Esophagus (tissue), 2 donors: ENCODE measurements at regions not wholly inside any gene's neighbourhood (a gene's known extent, or its start where the extent isn't known, plus 50 kb on each side); places are given as distances from the start of the nearest gene placed in this dataset.

Experiments used
- H3K27ac ChIP-seq, 2 donors: one replicate each; pipeline ENCODE4 v1.5.1; 2013; ENCODE audit warnings: low read depth in 2 of 2, mild to moderate bottlenecking in 2 of 2, inconsistent platforms in 1 of 2, low read length in 1 of 2, moderate library complexity in 1 of 2
- H3K27me3 ChIP-seq, 2 donors: one replicate each; pipeline ENCODE4 v1.6.1; 2013; ENCODE audit warnings: low read length in 2 of 2, control low read depth in 1 of 2, mild to moderate bottlenecking in 1 of 2; ENCODE audit not compliant: insufficient read depth in 2 of 2, control insufficient read depth in 1 of 2
- H3K36me3 ChIP-seq, 2 donors: one replicate each; pipeline ENCODE4 v1.6.1; 2013; ENCODE audit warnings: low read length in 1 of 2; ENCODE audit not compliant: control insufficient read depth in 2 of 2, insufficient read depth in 2 of 2
- H3K4me1 ChIP-seq, 2 donors: one replicate each; pipeline ENCODE4 v1.6.1; 2013; ENCODE audit warnings: low read length in 1 of 2; ENCODE audit not compliant: control insufficient read depth in 2 of 2, insufficient read depth in 2 of 2
- H3K4me3 ChIP-seq, 2 donors: one replicate each; pipeline ENCODE4 v1.5.1; 2013; ENCODE audit warnings: low read length in 2 of 2, mild to moderate bottlenecking in 2 of 2, low read depth in 1 of 2, moderate library complexity in 1 of 2
- H3K9me3 ChIP-seq, 2 donors: one replicate each; pipeline ENCODE4 v1.6.1; 2013; ENCODE audit warnings: mild to moderate bottlenecking in 2 of 2, low read depth in 1 of 2, low read length in 1 of 2, moderate library complexity in 1 of 2; ENCODE audit not compliant: control insufficient read depth in 2 of 2, insufficient read depth in 1 of 2
- WGBS, 2 donors: extraction: QIAGEN DNeasy Blood & Tissue Kit; methylation state at CpG; one replicate each; pipeline ENCODE4 v1.1.7; 2013; 5-methylcytosine and 5-hydroxymethylcytosine counted together
- donor health status: healthy with polysubstance abuse.
- donor health status: Bipolar disorder and iron deficiency.

DNA sequence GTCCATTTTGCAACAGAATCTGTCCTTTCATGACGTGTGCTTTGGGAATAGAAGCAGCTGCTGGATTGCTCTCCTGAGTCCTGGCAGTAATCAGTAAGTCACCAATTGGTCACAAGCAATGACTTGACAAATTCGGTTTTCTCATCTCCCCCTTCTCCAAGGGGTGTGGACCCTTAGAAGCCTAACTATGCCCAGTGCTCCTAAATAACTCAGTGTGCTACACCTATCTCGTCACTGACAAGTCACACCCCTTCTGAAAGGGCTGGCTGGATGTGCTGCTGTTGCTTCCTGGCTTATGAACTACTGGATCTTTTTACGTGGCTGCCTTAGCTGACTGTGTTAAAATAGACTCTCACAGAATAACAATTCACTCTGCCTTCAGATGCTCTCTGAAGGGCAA, 1351.5 kb downstream of the ZPLD1 start:
- Histone ChIP-seq H3K4me1 (no peaks in the 10 kb centered on the region), H3K27ac (no peak overlapping the region), H3K36me3 (no peaks in the 10 kb centered on the region), H3K4me3 (no peak overlapping the region), H3K9me3 (no peaks in the 10 kb centered on the region), H3K27me3 (no peaks in the 10 kb centered on the region)
- 24 to 25% methylated on average over 4 of the region's 4 CpGs for WGBS, 2 donors

DNA sequence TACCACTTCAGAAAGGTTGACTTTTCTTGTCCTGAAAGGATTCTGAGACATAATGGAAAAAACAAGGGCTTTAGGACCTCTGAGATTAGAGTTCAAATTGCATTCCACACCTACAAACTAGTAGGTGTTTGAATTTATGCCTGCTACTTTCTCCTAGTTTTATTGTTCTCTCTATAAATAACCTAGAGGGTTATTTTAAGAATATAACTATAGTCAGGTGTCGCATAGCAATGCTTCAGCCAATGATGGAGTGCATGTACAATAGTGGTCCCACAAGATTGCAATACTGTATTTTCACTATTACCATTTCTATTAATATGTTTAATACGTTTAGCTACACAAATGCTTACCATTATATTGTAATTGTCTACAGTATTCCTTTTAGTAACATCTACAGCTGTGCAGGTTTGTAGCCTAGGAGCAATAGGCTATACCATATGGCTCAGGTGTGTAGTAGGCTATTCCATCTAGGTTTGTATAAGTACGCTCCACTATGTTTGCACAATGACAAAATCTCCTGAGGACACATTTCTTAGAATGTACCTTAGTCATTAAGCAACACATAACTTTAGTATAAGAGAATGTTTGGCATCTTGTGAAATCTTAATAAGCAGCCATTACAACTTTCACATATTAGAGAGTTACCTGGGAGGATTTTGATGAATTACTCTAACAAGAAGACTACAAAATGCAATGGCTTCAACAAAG, 1352.5 kb downstream of the ZPLD1 start:
- no peaks in the 10 kb centered on the region for H3K9me3 ChIP-seq
- no peaks in the 10 kb centered on the region for H3K36me3 ChIP-seq
- no peak overlapping the region for H3K27ac ChIP-seq
- no peaks in the 10 kb centered on the region for H3K4me1 ChIP-seq
- no peaks in the 10 kb centered on the region for H3K27me3 ChIP-seq
- 76 to 79% methylated on average over 3 of the region's 3 CpGs for WGBS, 2 donors
- H3K4me3 ChIP-seq, result no peak overlapping the region

- WGBS, 2 donors, result 55 to 75% methylated on average over 2 of the region's 2 CpGs
- Histone ChIP-seq H3K27ac (no peak overlapping the region), H3K36me3 (no peaks in the 10 kb centered on the region), H3K27me3 (no peaks in the 10 kb centered on the region), H3K4me1 (no peaks in the 10 kb centered on the region), H3K4me3 (no peak overlapping the region), H3K9me3 (no peaks in the 10 kb centered on the region)
Observed at GRCh38 chr3:103787879-103788278, 1353.1 kb downstream of the ZPLD1 start.

DNA sequence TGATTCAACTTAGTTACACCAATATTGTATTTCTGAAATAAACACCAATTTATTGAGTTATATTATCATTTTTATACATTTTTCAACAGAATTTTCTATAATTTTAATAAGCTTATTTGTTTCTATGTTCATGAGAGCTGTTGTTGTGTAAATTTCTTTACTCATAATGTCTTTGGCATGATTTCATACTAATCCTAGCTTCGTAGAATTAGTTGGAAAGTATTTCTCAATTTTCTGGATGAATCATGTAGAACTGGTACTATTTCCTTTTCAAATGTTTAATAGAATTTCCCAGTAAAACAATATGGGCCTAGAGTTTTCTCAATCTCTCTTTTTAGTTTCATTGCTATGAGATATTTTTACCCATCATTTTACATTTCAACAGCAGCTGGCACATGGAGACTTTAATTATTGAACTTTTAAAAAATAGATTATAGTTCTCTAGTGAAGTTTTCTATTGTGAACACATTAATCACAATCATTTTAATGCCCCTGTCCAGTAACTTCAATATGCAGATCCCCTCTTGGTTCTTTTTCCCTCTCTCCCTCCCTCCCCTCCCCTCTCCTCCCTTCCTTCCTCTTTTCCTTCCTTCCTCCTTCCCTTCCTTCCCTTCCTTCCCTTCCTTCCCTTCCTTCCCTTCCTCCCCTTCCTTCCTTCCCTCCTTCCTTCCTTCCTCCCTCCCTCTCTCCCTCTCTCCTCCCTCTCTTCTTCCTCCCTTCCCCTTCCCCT, 1357.1 kb downstream of the ZPLD1 start:
- Histone ChIP-seq H3K4me3 (no peak overlapping the region), H3K27me3 (no peaks in the 10 kb centered on the region), H3K27ac (no peak overlapping the region), H3K9me3 (no peaks in the 10 kb centered on the region), H3K36me3 (no peaks in the 10 kb centered on the region), H3K4me1 (no peaks in the 10 kb centered on the region)
- 55 to 73% methylated on average over 1 of the region's 1 CpG for WGBS, 2 donors

GRCh38 chr3:103794656-103795055, 1359.8 kb downstream of the ZPLD1 start:
- Histone ChIP-seq H3K36me3 (no peaks in the 10 kb centered on the region), H3K4me1 (no peaks in the 10 kb centered on the region), H3K4me3 (no peak overlapping the region), H3K27me3 (no peaks in the 10 kb centered on the region), H3K27ac (no peak overlapping the region), H3K9me3 (no peaks in the 10 kb centered on the region)
- WGBS, 2 donors, result 40% methylated on average over 3 of the region's 3 CpGs

- 67 to 72% methylated on average over 3 of the region's 3 CpGs for WGBS, 2 donors
- Histone ChIP-seq H3K27ac (no peak overlapping the region), H3K4me3 (no peak overlapping the region), H3K4me1 (no peaks in the 10 kb centered on the region), H3K27me3 (no peaks in the 10 kb centered on the region), H3K36me3 (no peaks in the 10 kb centered on the region), H3K9me3 (no peaks in the 10 kb centered on the region)
Observed at GRCh38 chr3:103796068-103796467, 1361.3 kb downstream of the ZPLD1 start.

DNA sequence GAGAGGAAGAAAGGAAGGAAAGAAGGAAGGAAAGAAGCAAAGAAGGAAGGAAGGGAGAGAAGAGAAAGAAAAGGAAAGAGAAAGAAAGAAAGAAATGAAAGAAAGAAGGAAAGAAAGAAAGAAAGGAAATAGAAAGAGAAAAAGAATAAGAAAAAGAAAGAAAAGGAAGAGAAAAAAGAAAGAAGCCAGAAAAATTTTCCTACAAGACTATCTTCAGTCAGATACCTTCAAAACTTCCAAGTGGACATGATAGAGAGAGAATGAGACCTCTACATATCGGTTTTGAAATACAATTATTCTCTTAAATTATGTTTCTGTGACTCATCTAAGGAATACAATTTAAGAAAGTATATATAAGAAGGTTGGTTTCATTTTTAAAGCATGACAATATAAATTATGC, 1369.0 kb downstream of the ZPLD1 start:
- H3K36me3 ChIP-seq, result no peaks in the 10 kb centered on the region
- no peaks in the 10 kb centered on the region for H3K4me1 ChIP-seq
- WGBS, 2 donors, result 67 to 69% methylated on average over 1 of the region's 1 CpG
- peaks cover 7% of the 10 kb centered on the region in 2 donors for H3K9me3 ChIP-seq
- H3K27ac ChIP-seq, result no peak overlapping the region
- H3K4me3 ChIP-seq, result no peak overlapping the region
- H3K27me3 ChIP-seq, result no peaks in the 10 kb centered on the region

DNA sequence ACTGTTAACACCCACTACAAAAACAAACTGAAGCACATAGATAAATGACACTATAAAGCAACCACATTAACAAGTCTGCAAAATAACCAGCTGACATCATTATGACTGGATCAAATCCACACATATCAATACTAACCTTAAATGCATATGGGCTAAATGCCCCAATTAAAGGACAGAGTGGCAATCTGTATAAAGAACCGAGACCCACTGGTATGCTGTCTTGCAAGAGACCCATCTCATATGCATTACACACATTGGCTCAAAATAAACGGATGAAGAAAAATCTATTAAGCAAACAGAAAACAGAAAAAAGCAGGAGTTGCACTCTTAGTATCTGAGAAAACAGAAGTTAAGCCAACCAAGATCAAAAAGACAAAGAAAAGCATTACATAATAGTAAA, 1375.4 kb downstream of the ZPLD1 start:
- Histone ChIP-seq H3K27ac (no peak overlapping the region), H3K27me3 (no peaks in the 10 kb centered on the region), H3K36me3 (no peaks in the 10 kb centered on the region), H3K4me1 (no peaks in the 10 kb centered on the region), H3K9me3 (peaks cover 8% of the 10 kb centered on the region in 2 donors), H3K4me3 (no peak overlapping the region)
- WGBS, 2 donors, result 72 to 75% methylated on average over 2 of the region's 2 CpGs

DNA sequence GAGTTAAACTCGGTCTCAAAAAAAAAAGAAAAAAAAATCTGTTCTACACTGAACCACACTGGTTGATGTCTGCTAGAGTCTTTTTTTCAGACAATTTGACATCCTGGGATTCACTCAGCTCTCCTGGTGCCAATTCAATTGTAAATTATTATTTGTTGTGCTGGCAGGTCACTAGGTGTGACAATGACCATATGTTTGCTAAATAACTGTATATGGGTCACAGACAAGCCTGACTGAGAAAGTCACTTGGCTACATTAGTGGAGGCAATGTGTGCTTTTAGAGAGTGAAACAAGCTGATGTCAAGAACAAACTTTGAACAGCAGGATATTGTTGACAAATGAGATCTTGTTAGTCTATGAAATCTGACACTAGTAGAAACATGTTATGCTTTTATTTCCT, 1379.1 kb downstream of the ZPLD1 start:
- H3K27ac ChIP-seq, result no peak overlapping the region
- no peaks in the 10 kb centered on the region for H3K27me3 ChIP-seq
- 67 to 86% methylated on average over 1 of the region's 1 CpG for WGBS, 2 donors
- H3K36me3 ChIP-seq, result no peaks in the 10 kb centered on the region
- no peaks in the 10 kb centered on the region for H3K4me1 ChIP-seq
- no peaks in the 10 kb centered on the region for H3K9me3 ChIP-seq
- H3K4me3 ChIP-seq, result no peak overlapping the region

- Histone ChIP-seq H3K4me1 (no peaks in the 10 kb centered on the region), H3K36me3 (no peaks in the 10 kb centered on the region), H3K9me3 (no peaks in the 10 kb centered on the region), H3K27ac (no peak overlapping the region), H3K27me3 (no peaks in the 10 kb centered on the region), H3K4me3 (no peak overlapping the region)
- 61 to 64% methylated on average over 3 of the region's 3 CpGs for WGBS, 2 donors
Observed at GRCh38 chr3:103818398-103818797, 1383.6 kb downstream of the ZPLD1 start.
